Erythroblast (primary cell): ENCODE measurements at regions not wholly inside any gene's neighbourhood (a gene's known extent, or its start where the extent isn't known, plus 50 kb on each side); places are given as distances from the start of the nearest gene placed in this dataset.

Source experiments
- GATA1 ChIP-seq: IDR thresholded peaks from 2 replicates; pipeline ENCODE4 v1.6.1; 2011; ENCODE audit warnings: low read depth, mild to moderate bottlenecking, control low read depth, low read length, moderate library complexity
- POLR2A ChIP-seq: IDR thresholded peaks from 2 replicates; pipeline ENCODE4 v1.6.1; 2011; ENCODE audit warnings: mild to moderate bottlenecking, low read length

DNA sequence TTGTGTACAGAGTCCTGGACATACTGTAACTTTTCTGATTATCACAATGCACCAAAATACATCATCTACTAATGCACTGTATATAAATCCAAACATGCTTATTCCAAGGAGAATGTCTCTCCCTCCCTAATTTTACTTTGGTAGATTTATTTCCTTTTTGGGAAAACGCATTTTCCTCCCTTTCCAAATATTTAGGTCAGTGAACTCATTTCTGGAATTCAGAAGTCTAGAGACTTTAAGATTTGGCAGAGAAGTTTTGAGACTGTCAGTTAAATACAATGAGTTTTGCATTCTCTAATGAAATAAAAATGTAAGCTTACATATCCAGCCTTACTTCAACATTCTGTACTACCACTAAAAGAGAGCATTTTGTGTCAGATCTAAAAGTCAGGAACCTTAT, 165.8 kb upstream of the EDNRB start:
- TF ChIP-seq POLR2A (no peak), GATA1 (no peak)
